OCI-LY7 (cell line): ENCODE measurements at regions not wholly inside any gene's neighbourhood (a gene's known extent, or its start where the extent isn't known, plus 50 kb on each side); places are given as distances from the start of the nearest gene placed in this dataset.

Experiments
- EZH2phosphoT487 ChIP-seq: fragments of 200-600 bp; sonication (generic); IDR thresholded peaks from 2 replicates; pipeline ENCODE4 v1.6.1; 2018; ENCODE audit warnings: low read depth, borderline replicate concordance, mild to moderate bottlenecking, mixed run types, antibody characterized with exemption, low read length, moderate library complexity, mixed read lengths
- TF ChIP-seq, protein P1 (sequence below): fragments of 200-600 bp; sonication (generic); conservative IDR thresholded peaks from 2 replicates; pipeline ENCODE4 v1.5.1; 2014; ENCODE audit warnings: mild to moderate bottlenecking, antibody characterized with exemption, low read length, moderate library complexity, mixed read lengths

DNA sequence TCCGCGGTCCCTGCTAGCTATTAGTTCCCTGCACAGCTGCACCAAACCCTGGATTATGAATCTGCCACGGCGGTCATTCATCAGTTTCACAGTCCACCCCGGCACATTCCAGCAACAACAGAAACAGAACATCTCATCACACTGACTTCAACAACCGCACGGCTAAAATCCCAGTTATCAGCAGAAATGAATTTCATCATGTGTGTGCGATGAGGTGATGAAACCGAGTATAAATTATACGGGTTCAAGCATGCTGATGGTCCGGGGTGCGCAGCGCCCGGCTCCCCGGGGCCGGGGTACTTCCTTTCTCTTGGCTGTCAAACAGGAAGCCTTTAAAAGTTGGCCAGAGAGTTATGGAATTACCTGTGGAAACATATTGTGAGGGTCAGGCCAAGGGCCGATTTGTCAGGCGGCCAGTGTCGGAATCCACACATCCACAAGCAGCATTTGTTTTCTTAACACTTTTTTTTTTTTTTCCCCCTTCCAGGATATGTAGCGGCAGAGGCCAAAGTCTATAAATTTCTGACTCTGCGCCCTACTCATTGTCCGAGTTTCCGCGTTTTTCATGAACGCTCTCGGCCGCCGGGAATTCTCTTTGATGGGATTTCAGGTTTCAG is 420.9 kb upstream of the MGMT start:
- TF ChIP-seq, protein P1, sequence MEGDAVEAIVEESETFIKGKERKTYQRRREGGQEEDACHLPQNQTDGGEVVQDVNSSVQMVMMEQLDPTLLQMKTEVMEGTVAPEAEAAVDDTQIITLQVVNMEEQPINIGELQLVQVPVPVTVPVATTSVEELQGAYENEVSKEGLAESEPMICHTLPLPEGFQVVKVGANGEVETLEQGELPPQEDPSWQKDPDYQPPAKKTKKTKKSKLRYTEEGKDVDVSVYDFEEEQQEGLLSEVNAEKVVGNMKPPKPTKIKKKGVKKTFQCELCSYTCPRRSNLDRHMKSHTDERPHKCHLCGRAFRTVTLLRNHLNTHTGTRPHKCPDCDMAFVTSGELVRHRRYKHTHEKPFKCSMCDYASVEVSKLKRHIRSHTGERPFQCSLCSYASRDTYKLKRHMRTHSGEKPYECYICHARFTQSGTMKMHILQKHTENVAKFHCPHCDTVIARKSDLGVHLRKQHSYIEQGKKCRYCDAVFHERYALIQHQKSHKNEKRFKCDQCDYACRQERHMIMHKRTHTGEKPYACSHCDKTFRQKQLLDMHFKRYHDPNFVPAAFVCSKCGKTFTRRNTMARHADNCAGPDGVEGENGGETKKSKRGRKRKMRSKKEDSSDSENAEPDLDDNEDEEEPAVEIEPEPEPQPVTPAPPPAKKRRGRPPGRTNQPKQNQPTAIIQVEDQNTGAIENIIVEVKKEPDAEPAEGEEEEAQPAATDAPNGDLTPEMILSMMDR = no peak
- no peak for TF ChIP-seq EZH2phosphoT487
